Omental fat pad (tissue), 3 donors: ENCODE measurements at regions not wholly inside any gene's neighbourhood (a gene's known extent, or its start where the extent isn't known, plus 50 kb on each side); places are given as distances from the start of the nearest gene placed in this dataset.

Experiments
- ATAC-seq: fragments of 150-250 bp; one replicate; pipeline ENCODE4 v1.9.1; 2016; ENCODE audit warnings: mild to moderate bottlenecking, moderate library complexity; ENCODE audit not compliant: low FRiP score
- DNase-seq: peaks from one replicate; pipeline ENCODE4 v3.0.0-alpha.2; 2019; ENCODE audit warnings: low spot score
- TF ChIP-seq, protein P1 (sequence below), 3 donors: fragments of 450-650 bp; IDR thresholded peaks; one replicate each; pipeline ENCODE4 v1.5.1; 2016 to 2017; ENCODE audit warnings: antibody characterized with exemption in 3 of 3, mild to moderate bottlenecking in 3 of 3, moderate library complexity in 2 of 3

DNA sequence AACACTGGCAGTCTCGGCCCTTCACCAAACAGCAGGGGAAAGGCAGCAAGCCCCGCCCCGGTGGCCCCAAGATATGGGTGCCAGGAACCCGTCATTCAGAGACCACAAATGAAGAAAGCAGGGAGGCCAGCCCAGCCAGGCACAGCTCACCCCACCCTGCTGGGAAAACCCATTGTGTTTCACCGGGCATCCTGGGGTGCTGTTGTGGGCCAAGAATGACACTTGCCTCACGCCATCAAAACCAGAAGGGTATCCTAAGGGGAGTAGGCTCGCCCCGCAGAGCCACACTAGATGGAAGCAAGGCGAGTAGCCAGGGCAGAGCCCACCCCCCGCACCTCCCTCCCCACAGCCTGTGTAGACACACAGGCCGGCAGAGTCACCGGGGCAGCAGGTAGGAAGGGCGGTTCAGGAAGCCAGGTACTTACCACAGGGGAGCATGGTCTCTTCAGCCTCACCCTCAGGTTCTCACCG is 72.5 kb upstream of the KCNMA1 start:
- ATAC-seq (no peak), DNase-seq (no peak)
- TF ChIP-seq, protein P1, sequence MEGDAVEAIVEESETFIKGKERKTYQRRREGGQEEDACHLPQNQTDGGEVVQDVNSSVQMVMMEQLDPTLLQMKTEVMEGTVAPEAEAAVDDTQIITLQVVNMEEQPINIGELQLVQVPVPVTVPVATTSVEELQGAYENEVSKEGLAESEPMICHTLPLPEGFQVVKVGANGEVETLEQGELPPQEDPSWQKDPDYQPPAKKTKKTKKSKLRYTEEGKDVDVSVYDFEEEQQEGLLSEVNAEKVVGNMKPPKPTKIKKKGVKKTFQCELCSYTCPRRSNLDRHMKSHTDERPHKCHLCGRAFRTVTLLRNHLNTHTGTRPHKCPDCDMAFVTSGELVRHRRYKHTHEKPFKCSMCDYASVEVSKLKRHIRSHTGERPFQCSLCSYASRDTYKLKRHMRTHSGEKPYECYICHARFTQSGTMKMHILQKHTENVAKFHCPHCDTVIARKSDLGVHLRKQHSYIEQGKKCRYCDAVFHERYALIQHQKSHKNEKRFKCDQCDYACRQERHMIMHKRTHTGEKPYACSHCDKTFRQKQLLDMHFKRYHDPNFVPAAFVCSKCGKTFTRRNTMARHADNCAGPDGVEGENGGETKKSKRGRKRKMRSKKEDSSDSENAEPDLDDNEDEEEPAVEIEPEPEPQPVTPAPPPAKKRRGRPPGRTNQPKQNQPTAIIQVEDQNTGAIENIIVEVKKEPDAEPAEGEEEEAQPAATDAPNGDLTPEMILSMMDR (IDR thresholded peaks at IDR 0.05) = no peak

- ATAC-seq (no peak), DNase-seq (no peak)
- TF ChIP-seq, protein P1 (IDR thresholded peaks at IDR 0.05) = no peak
Measured at GRCh38 chr10:77707570-77707969, 70.0 kb upstream of the KCNMA1 start.

DNA sequence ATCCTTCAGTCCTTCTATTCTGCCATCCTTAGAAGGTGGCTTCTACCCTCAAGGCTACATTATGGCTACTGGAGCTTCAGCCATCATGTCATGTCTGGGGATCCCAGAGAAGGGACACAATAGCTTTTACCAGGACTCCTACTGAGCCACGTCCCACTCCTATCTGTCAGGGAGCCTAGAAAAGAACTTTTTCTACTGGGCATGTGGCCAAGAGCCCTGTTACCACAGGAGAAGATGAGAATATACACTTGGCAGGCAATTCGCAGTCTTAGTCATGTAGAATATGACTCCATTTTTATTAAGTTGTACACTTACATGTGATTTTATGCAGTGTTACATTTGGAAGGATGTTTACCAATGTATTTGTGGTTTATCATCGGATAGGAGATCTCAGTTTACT is 64.6 kb upstream of the KCNMA1 start:
- TF ChIP-seq, protein P1 (IDR thresholded peaks at IDR 0.05) = no peak
- DNase-seq = no peak

GRCh38 chr10:77700086-77700485 is 62.5 kb upstream of the KCNMA1 start:
- TF ChIP-seq, protein P1 (IDR thresholded peaks at IDR 0.05) = no peak
- DNase-seq (no peak), ATAC-seq (no peak)

More for the DNA sequence above, 64.6 kb upstream of the KCNMA1 start:
- ATAC-seq = no peak

DNA sequence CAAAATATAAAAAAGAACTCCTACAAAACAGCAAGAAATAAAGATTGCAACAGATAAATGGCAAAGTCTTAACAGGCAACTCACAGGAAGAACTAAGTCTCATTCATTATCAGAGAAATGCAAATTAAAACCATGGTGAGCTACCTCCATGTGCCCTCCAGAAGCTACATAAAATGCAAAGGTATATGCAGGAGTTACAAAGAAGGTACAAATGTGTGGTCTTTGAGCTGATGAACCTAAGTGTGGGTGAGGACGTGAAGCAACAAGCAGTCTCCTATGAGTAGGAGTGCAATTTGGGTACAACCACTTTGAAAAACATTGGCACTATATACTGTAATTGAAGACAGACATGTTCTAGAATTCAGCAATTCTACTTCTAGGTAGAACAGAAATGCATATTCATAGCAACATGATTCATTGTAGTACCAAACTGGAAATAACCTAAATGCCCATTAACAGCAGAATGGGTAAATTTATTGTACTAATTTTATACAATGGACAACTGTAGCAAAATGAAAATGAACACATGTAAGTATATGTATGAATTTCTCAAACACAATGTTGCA is 61.6 kb upstream of the KCNMA1 start:
- ATAC-seq = no peak
- TF ChIP-seq, protein P1 (IDR thresholded peaks at IDR 0.05) = no peak
- no peak for DNase-seq

- ATAC-seq = no peak
- TF ChIP-seq, protein P1 (IDR thresholded peaks at IDR 0.05) = no peak
Measured at GRCh38 chr10:77698267-77698931, 60.8 kb upstream of the KCNMA1 start.

DNA sequence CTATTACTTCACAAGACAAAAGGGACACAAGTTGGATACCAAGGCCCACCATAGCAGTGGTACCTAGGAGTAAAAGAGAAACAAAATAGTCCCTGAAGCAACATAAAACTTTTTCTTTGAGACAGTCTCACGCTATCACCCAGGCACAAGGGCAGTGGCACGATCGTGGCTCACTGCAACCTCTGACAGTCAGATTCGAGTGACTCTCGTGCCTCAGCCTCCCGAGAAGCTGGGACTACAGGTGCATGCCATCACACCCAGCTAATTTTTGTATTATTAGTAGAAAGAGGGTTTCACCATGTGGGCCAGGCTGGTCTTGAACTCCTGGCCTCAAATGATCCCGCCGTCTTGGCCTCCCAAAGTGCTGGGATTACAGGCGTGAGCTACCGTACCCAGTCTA is 59.0 kb upstream of the KCNMA1 start:
- DNase-seq (no peak), ATAC-seq (no peak)
- TF ChIP-seq, protein P1 (IDR thresholded peaks at IDR 0.05) = no peak

More at GRCh38 chr10:77698267-77698931, 60.8 kb upstream of the KCNMA1 start:
- no peak for DNase-seq
